ENCODE measurements at regions not wholly inside any gene's neighbourhood (a gene's known extent, or its start where the extent isn't known, plus 50 kb on each side); places are given as distances from the start of the nearest gene placed in this dataset.
"Not testable (repeated sequence)": the region's sequence is repeated elsewhere in the genome, so short reads cannot be mapped to it uniquely, and the experiment has no call there.

DNA sequence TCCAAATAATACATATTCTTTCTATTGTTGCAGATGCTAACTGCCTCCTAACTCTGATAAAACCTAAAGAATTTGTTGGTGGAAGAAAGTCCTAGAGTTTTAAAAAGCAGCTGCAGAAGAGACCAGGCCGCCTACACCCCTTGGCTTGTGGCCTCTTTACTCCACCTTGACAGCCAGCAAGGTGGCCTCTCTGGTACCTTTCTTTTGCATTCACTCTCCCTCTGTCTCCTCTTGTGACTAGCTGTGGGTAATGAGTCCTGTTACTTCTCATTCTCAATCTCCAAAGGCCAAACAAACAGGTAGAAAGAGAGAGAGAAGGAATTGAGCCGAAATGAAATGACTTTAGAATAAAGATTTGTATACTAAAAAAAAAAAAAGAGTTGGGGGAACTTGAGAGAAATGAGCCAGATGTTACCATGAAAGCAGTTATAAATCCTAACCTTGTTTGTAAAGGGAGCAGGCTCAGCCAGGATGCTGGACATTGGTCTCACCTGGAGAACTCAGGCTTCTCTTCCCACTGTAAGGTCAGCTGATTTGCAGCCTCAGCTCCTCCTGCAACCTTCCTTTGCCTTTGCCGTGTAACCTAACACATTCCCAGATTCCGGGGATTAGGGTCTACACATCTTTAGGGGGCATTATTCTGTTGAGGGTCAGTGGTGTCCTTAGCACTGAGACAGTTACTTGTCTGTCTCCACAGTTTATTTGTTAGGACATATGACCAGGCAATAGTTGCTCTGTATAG, 164.1 kb upstream of the IRF2BP2 start:
- DNase-seq (ENCODE audit: low read depth in 4 of 4, low spot score in 2 of 4), result no peak

DNA sequence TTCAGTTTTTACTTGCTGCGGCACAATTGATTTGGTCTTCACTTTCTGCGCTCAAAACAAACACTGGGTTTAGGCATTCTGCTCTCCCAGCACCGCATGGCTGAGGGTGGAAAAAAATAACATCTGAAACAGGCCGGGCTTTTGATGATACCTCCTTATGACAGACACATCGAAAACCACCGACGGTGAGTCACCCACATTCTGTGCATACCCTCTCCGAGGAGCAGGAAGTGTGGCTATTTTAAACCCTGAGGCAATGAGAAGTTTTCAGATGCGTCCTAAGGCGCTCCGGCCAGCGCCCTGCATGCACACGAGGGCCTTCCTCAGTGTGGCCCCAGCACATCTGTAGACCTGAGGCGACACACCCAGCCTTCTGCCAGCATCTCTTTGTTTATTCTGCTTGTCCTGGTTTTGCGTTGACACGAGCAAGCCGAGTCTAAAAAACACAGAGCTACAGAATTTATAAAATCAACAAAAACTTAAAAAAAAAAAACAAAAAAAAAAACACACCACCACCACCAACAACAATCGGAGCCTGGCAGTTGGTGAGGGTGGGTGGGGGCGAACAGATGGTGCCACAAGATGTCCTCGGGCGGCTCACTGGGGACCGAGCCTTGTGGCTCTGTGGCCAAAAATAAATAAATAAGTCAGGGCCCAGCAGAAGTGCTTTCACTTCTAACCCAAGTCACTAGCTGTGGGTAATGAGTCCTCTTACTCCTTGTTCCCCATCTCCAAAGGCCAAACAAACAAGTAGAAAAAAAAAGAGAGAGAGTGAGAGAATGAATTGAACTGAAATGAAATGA, 162.6 kb upstream of the IRF2BP2 start:
- no peak for DNase-seq (ENCODE audit: low read depth in 4 of 4, low spot score in 2 of 4)

DNA sequence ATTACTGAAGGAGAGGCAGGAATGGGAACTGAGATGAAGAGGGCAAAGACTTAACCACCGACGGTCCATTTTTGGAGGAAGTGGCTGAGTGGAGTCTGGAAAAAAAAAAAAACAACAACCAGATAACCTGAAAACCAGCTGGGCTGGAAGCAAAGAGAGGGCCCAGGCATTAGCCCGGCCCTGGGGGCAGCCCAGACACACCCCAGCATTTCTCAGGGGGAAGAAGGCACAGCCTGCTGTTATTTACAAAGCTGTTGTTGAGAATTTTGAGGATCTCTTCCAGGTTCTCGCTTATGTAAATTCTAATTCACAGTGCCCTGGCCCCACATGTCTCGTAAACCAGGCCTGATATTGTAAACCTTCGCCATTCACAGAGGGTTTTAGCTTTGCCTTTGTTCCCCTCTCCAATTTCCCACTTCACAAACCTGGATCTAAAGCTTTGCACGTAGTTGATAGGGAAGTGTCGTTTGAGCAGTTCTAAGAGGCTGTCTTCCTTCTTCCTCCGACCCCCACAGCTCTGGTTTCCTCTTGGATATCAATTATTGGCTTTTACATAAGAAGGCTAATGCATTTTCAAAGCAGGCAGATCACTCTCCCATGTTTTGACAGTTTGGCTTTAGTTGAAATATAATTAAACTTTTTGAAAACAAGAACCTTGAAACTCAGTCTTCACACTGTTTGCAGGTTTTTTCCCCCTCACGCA, 161.8 kb upstream of the IRF2BP2 start:
- no peak for DNase-seq (ENCODE audit: low read depth in 4 of 4, low spot score in 2 of 4)

DNA sequence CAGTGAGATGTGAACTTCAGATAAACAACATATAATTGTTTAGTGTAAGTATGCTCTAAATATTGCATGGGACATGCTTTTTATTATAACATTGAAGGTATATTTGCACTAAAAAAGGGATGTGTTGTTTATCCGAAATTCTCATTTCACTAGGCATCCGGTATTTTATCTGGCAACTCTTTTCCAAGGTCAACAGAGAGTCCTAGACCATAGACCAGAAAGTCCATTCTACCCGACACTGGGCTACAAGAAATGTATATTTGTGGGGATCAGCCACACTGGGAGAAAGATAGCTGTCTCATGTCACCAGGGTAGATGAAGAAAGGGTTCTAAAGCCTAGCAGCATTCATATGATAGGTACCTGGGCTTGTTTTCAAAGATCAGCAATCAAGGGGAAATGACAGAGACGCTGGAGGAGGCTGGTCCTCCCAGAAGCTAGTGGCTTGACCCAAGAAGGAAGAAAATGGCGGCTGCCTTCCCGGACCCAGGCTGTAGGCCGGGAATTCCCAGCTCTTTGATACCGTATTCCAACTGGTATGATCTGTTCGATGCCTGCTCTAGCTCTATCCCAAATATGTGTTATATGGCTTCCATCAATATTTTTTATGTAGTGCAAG, 161.1 kb upstream of the IRF2BP2 start:
- DNase-seq (ENCODE audit: low read depth in 4 of 4, low spot score in 2 of 4), result no peak

DNA sequence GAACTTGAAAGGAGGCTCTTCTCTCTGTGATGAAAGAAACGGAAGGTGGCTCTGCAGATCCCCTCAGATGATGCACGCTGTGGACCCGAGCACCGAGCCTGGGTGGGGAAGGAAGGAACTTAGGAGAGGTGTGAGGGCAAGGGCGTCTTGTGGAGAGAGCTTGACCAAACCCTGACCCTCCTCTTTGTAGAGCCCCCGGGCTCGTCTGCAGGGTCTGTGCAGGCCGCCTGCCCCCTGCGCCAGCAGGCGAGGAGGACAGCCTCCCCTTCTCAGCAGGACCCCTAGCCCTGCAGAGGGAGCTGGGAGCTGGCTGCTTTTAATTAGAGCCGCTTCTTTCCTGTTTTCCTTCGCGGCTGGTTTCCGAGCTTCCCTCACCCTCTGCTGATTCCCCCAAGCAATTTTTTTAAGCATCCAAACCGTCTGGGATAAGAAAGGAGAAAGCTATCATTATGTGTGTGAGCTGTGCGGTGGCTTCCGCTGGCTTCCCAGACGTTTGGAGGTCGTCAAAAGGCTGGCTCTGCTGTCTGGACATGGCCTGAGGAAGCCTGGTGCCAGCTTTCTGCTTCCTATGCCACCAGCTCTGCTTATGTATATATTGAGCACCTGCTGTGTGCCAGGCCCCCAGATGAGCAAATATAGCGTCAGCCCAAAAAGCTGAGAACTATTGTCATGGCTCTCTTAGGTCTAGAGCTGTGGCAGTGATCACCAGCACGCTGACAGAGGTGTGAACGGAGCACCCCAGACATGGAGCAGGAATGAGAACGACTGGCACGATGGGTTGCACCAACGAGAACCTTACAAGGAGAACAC, 160.2 kb upstream of the IRF2BP2 start:
- DNase-seq (ENCODE audit: low read depth in 4 of 4, low spot score in 2 of 4), result no peak

DNA sequence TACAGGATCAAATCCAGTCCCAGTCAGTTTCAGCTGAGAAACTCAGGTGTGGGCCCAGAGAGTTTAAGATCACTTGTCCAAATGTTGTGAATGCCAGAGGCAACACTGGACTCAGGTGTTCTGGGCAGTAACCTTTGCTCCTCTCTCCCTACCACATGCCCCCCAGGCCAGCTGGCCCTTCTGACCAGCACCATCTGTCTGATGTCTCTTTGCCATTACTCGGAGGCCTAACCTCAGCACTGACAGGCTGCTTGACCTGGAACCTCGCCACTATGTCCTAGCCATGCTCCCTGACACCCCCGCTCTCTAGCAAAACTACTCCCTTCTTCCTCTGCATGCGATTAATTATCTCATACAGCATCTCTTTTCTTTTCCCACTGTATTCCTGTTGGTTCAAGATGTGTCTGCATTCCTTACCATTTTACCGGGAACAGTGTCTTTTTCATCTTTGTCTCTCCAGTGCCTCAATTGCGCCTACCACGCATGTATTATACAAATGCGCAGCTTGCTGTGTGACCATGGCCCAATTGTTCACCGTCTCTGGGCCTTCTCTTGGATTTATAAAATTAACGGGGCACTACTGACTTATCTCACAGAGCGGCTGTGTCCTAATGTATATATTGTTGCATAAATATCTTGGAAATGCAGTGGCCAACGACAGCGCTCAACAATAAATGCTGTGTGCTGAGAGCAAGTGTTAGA, 159.5 kb upstream of the IRF2BP2 start:
- no peak for DNase-seq (ENCODE audit: low read depth in 4 of 4, low spot score in 2 of 4)

DNA sequence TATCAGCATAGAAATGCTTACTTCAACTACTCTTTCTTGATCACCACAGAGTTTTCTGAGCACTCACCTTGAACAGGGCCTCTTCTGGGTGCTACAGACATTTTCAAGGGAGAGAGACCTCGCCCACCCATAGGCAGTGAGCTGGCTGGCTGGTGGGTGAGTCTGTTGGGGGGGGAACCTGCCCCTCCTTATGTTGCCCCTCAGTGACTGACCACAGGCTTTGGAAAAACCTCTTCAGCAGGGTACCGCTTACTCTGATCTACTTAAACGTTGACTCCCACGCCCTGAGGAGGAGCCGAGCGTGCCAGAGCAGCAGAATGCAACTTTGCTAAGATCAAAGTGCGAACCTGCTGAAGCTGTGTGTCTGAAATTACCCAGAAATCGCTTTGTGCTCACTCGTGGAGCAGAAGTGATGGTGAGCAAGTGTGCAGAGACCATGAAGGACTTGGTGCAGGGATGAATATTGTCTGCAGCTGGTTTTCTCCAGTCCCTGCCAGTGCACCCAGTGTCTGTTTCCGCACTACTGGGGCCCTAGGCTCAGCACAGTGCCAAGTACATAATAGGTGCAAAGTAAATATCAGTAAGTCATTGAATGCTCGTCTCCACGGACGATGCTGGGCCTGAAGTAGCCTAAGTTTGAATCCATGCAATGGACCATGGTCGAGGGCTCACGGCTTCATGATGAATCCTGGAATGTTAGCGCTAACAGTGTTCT, 158.7 kb upstream of the IRF2BP2 start:
- no peak for DNase-seq (ENCODE audit: low read depth in 4 of 4, low spot score in 2 of 4)

DNA sequence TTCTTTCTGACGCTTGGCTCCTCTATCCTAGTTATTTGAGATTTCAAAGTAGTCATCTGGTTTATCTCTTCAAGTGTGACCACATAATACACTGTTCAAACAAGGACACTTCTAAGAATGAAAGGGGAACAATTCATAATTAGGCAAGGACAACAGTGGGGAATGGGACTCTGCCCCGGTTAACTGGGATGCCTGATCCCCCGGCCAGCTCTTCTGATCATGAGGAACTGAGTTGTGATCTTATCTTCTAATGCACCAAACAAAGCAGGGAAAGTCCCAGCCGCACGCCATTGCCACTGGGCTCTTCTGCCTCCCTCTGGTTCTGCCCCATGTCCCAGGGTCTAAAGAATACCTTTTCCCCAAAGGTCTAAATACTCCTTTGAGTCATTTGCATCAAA, 158.2 kb upstream of the IRF2BP2 start:
- DNase-seq (ENCODE audit: low read depth in 4 of 4, low spot score in 2 of 4), result no peak

DNA sequence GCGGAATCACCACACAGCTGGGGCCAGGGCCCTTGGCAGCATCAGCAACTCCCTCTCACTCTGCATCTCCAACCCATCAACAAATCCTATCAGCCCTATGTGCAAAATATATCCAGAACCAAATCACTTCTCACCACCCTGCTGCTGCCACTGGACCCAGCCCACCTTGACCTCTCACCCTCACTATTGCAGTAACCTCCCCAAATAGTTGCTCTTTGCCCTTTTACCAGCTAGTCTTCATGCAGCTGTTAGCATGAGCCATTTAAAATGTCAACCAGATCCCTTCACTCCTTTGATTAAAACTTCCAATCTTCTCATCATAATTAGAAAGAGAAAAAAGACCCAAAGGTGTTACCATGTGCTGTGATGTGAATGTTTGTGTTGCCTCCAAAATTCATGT, 155.7 kb upstream of the IRF2BP2 start:
- no peak for DNase-seq (ENCODE audit: low read depth in 4 of 4, low spot score in 2 of 4)

DNA sequence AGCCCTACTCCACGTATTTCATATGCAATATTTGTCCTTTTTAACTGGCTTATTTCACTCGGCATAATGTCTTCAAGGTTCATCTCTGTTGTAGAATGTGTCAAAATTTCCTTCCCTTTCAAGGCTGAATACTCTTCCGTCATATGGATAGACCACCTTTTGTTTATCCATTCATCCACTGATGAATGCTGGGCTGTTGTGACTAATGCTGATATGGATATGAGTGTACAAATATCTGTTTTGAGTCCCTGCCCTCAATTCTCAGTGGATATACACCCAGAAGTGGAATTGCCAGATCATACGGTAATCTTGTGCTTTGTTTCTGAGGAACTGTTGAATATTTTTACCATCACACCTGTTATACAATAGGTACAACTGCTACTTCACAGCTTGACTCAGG, 155.2 kb upstream of the IRF2BP2 start:
- no peak for DNase-seq (ENCODE audit: low read depth in 4 of 4, low spot score in 2 of 4)

DNA sequence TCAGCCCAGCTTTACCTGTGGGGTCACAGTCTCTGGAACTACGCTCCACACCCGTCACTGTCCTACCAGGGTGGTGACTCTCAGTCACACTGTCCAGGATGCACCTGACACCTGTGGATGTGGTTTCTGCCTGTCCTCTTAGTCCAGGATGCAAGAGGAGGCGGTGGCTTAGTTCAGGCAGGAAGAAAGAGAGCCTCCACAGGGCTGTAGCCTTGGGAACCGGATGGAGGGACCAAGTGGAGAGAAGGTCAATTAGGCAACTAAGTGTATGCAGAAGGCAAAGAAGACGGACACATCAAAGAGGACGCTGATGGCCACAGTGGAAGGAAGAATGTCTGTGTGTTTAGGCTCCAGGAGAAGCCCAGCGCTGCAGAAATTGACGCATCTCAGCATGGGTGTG, 153.9 kb upstream of the IRF2BP2 start:
- no peak for DNase-seq (ENCODE audit: low read depth in 4 of 4, low spot score in 2 of 4)

DNA sequence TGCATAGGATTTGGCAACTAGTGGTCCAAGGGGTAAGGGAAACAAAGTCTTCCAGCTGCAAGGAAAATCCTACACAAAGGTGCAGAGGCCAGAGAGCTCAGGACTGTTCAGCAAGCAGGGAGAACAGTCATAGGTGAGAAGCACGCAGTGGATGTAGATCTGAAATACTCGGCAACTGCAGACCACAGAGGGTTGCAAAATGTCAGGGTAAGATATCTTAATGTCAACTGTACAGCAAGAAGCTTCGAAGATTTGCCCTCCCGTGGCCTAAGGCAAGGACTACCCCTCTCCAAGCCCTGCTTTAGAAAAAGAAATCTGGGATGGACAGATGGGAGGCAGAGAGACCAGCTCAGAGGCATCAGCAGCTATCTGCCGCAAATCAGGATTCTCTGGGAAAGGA, 153.4 kb upstream of the IRF2BP2 start:
- DNase-seq (ENCODE audit: low read depth in 4 of 4, low spot score in 2 of 4), result no peak

DNA sequence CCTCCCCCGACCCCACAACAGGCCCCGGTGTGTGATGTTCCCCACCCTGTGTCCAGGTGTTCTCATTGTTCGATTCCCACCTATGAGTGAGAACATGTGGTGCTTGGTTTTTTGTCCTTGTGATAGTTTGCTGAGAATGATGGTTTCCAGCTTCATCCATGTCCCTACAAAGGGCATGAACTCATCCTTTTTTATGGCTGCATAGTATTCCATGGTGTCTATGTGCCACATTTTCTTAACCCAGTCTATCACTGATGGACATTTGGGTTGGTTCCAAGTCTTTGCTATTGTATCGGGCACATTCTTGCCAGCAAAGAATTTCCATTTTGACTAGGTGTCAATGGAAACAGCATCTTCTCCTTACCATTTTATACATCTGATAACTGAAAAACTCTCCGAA, 152.1 kb upstream of the IRF2BP2 start:
- not testable (repeated sequence) for DNase-seq (ENCODE audit: low read depth in 4 of 4, low spot score in 2 of 4)

DNA sequence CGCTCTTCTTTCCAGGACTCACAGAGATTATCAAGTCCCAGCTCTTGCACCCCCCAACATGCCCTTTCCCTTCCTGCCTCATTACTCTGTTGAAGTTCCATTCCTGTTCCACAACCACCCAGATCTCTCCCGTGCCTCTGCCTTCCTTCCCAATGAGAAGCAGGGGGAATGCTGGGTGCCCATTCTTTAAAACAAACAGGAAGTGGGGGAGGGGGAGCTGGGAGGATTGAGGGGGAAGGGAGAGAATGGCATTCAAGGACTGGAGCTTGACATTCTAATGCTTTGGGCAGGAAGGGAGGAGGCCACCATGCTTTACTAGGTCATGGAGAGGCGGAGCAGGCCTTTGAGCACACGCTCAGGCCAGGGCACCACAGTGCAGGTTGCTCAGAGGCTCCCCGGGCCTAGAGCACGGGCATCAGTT, 150.3 kb upstream of the IRF2BP2 start:
- DNase-seq (ENCODE audit: low read depth in 4 of 4, low spot score in 2 of 4), result no peak

DNA sequence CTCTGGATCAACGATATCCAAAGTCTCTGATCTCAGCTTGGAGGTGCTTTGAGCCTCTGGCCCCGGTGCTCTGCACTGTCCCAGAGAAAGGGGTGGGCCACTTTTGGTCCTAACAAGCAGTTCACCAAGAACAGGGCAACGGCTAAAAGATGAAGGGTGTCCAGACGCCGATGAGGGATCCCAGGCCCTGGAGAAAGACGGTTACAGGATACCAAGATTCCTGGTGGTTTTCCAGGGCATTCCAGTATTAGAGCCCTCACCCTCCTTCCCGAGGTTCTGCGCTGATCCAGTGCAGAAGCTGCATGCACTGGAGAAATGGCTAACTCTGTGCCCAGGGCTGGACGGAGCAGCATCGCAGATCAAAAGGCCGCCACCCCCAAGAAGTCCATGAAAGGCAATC, 149.9 kb upstream of the IRF2BP2 start:
- no peak for DNase-seq (ENCODE audit: low read depth in 4 of 4, low spot score in 2 of 4)

DNA sequence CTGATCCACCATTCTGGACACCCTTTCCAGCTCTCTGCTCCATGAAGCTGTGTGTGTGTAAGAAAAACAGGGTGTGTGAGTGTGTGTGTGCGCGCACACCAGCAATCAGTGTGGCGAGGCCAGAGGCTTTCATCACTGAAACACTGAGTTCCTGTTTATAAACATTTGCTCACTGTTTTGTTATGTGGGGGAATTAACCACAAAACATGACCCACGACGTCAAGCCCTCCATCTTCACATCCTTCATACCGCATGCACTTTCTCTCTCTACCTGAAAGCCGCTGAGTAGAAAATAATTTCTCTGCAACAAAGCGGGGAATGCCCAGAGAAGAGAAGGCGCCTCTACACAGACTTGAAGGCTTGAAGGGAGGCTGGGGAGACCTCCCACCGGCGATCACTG, 148.9 kb upstream of the IRF2BP2 start:
- no peak for DNase-seq (ENCODE audit: low read depth in 4 of 4, low spot score in 2 of 4)

DNA sequence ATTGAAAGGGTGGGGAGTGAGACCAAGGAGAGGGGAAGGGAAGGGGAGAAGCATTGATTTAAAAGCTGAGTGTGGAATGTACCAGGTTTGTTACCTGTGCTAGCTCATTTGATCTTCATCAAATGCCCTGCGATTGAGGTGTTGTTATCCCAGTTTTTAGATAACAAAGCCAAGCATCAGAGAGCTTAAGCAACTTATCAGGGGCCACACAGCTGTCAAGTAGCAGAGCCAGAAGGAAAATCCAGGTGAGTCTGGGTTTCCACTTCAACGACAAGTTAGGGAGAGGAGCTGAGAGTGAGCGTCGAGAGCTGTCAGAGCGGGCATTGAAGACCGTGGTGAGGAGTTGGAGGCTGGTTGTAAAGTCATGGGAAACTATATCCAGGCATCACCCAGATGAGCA, 146.9 kb upstream of the IRF2BP2 start:
- DNase-seq (ENCODE audit: low read depth in 4 of 4, low spot score in 2 of 4), result no peak

DNA sequence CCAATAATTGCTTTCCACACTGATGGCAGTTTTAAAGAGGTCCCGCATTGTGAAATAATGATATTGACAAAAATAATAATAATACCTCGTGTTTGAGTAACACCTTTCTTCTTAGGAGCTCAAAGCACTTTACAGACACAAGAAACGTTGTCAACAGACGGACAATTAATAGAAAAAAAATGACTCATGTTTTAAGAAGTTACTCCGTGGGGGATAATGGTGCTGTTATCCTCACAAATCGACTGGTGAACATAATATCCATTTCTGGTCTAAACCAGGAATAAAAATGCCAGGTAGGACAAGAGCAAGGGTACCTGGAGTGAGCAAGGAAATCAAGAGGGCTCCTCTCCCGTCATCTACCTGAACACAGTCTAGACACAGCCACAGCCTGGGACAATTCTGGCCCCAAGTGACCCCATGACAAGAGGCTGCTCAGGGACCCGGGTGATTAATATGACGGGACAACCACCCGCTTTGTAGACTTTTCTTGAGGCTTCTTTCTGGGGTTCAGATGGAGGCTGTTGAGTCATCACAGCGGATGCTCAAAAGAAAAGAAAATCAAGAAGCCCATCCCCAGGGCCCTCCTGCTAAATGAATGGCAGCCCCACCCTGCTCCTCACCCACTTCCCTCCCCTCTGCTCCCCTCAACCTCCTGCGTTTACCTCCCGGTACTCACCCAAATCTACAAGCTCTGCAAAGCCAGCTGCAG, 146.2 kb upstream of the IRF2BP2 start:
- DNase-seq (ENCODE audit: low read depth in 4 of 4, low spot score in 2 of 4), result no peak

Data from left renal cortex interstitium (tissue), 4 donors.